Stimulated activated CD4-positive, alpha-beta T cell treated with anti-CD3 and anti-CD28 coated beads, TNF-alpha, amount 100 ng/mL, for 24 hours (primary cell): ENCODE measurements at regions not wholly inside any gene's neighbourhood (a gene's known extent, or its start where the extent isn't known, plus 50 kb on each side); places are given as distances from the start of the nearest gene placed in this dataset.

Experiments used
- DNase-seq, 3 experiments: peaks; one replicate each; pipeline ENCODE4 v3.0.0-alpha.2; 2020; ENCODE audit warnings: low read depth in 3 of 3

GRCh38 chr10:84784749-84785148, 456.4 kb downstream of the CCSER2 start:
- no peak for DNase-seq

- DNase-seq, result no peak
Observed at GRCh38 chr10:84789026-84789425, 460.6 kb downstream of the CCSER2 start.

- DNase-seq, result no peak
Observed at GRCh38 chr10:84798312-84798711, 469.9 kb downstream of the CCSER2 start.

- DNase-seq, result no peak
Observed at GRCh38 chr10:84801156-84801555, 472.8 kb downstream of the CCSER2 start.

- no peak for DNase-seq
Observed at GRCh38 chr10:84801916-84802315, 473.5 kb downstream of the CCSER2 start.

GRCh38 chr10:84805149-84805548, 476.8 kb downstream of the CCSER2 start:
- DNase-seq, result no peak

- no peak for DNase-seq
Observed at GRCh38 chr10:84811113-84811512, 482.7 kb downstream of the CCSER2 start.

- no peak for DNase-seq
Observed at GRCh38 chr10:84818961-84819360, 490.6 kb downstream of the CCSER2 start.

GRCh38 chr10:84820120-84820519, 491.7 kb downstream of the CCSER2 start:
- DNase-seq, result no peak

GRCh38 chr10:84820596-84820995, 492.2 kb downstream of the CCSER2 start:
- no peak for DNase-seq

- no peak for DNase-seq
Observed at GRCh38 chr10:84822931-84823630, 494.7 kb downstream of the CCSER2 start.

GRCh38 chr10:84824525-84824924, 496.1 kb downstream of the CCSER2 start:
- DNase-seq, result no peak

GRCh38 chr10:84825330-84825729, 496.9 kb downstream of the CCSER2 start:
- no peak for DNase-seq

GRCh38 chr10:84826704-84827103, 498.3 kb downstream of the CCSER2 start:
- no peak for DNase-seq

GRCh38 chr10:84829131-84829530, 500.7 kb downstream of the CCSER2 start:
- DNase-seq, result no peak

GRCh38 chr10:84837041-84837812, 508.8 kb downstream of the CCSER2 start:
- no peak for DNase-seq

GRCh38 chr10:84837877-84838276, 509.5 kb downstream of the CCSER2 start:
- no peak for DNase-seq

GRCh38 chr10:84838851-84839250, 510.5 kb downstream of the CCSER2 start:
- no peak for DNase-seq

- no peak for DNase-seq
Observed at GRCh38 chr10:84842593-84842992, 514.2 kb downstream of the CCSER2 start.

- DNase-seq, result no peak
Observed at GRCh38 chr10:84844461-84844860, 516.1 kb downstream of the CCSER2 start.

- no peak for DNase-seq
Observed at GRCh38 chr10:84845628-84846261, 517.4 kb downstream of the CCSER2 start.

GRCh38 chr10:84846658-84847316, 518.4 kb downstream of the CCSER2 start:
- no peak for DNase-seq
